Activated T-cell treated with anti-CD3 and anti-CD28 coated beads for 48 hours (primary cell): ENCODE measurements at regions not wholly inside any gene's neighbourhood (a gene's known extent, or its start where the extent isn't known, plus 50 kb on each side); places are given as distances from the start of the nearest gene placed in this dataset.
"Not testable (repeated sequence)": the region's sequence is repeated elsewhere in the genome, so short reads cannot be mapped to it uniquely, and the experiment has no call there.

Experiments
- DNase-seq: peaks from one replicate; pipeline ENCODE4 v3.0.0-alpha.2; 2020; ENCODE audit warnings: low read depth

GRCh38 chr2:58720033-58720769, 479.1 kb upstream of the FANCL start:
- DNase-seq = no peak

GRCh38 chr2:58715344-58715743, 474.2 kb upstream of the FANCL start:
- DNase-seq = no peak

- no peak for DNase-seq
Observed at GRCh38 chr2:58714238-58714637, 473.1 kb upstream of the FANCL start.

GRCh38 chr2:58710795-58711279, 469.7 kb upstream of the FANCL start:
- DNase-seq = no peak

GRCh38 chr2:58709687-58710354, 468.7 kb upstream of the FANCL start:
- DNase-seq = no peak

- DNase-seq = no peak
Observed at GRCh38 chr2:58709274-58709673, 468.1 kb upstream of the FANCL start.

GRCh38 chr2:58708565-58708964, 467.4 kb upstream of the FANCL start:
- DNase-seq = no peak

- no peak for DNase-seq
Observed at GRCh38 chr2:58702302-58702885, 461.3 kb upstream of the FANCL start.

- no peak for DNase-seq
Observed at GRCh38 chr2:58701688-58702301, 460.7 kb upstream of the FANCL start.

- DNase-seq = no peak
Observed at GRCh38 chr2:58700591-58700990, 459.5 kb upstream of the FANCL start.

GRCh38 chr2:58699411-58699810, 458.3 kb upstream of the FANCL start:
- DNase-seq = no peak

- DNase-seq = no peak
Observed at GRCh38 chr2:58698620-58699019, 457.5 kb upstream of the FANCL start.

- not testable (repeated sequence) for DNase-seq
Observed at GRCh38 chr2:58694114-58694513, 453.0 kb upstream of the FANCL start.

- DNase-seq = not testable (repeated sequence)
Observed at GRCh38 chr2:58691041-58691440, 449.9 kb upstream of the FANCL start.

- no peak for DNase-seq
Observed at GRCh38 chr2:58688813-58689212, 447.7 kb upstream of the FANCL start.

- no peak for DNase-seq
Observed at GRCh38 chr2:58686776-58687175, 445.7 kb upstream of the FANCL start.

- DNase-seq = no peak
Observed at GRCh38 chr2:58680755-58681310, 439.7 kb upstream of the FANCL start.

- no peak for DNase-seq
Observed at GRCh38 chr2:58677748-58678147, 436.6 kb upstream of the FANCL start.

GRCh38 chr2:58671675-58672074, 430.6 kb upstream of the FANCL start:
- no peak for DNase-seq

GRCh38 chr2:58669998-58670397, 428.9 kb upstream of the FANCL start:
- DNase-seq = no peak

- no peak for DNase-seq
Observed at GRCh38 chr2:58667137-58667774, 426.1 kb upstream of the FANCL start.
